ENCODE measurements at regions not wholly inside any gene's neighbourhood (a gene's known extent, or its start where the extent isn't known, plus 50 kb on each side); places are given as distances from the start of the nearest gene placed in this dataset.

DNA sequence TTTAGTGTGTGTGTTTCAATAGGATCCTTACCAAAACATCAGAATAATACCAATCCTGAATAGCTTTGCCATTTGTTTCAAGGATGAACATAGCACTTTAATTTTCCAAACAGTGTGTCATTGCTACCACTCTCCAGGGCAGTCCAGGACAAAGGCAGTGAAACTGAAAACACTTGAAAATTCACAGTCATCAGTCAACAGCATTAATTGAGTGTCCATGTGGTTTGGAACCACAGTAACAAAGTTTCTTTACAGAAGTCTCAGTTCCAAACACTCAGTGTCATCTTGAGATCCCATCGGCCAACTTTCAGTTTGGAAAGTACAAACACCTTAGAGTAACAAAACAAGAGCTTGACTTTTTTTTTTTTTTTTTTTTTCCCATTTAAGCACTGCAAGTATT is 228.4 kb upstream of the SOX5 start:
- Histone ChIP-seq H3K36me3 (no peaks in the 10 kb centered on the region), H3K4me1 (no peaks in the 10 kb centered on the region), H3K4me3 (no peak overlapping the region), H3K27me3 (no peaks in the 10 kb centered on the region), H3K27ac (no peak overlapping the region), H3K9me3 (no peaks in the 10 kb centered on the region)
- intact Hi-C loops (cut with DNase I; ENCODE audit: low total_unique reads) = no loop called here
- WGBS, 5 donors = 71 to 89% (median 82%) methylated on average over 1 of the region's 1 CpG
- TF ChIP-seq, protein P1, sequence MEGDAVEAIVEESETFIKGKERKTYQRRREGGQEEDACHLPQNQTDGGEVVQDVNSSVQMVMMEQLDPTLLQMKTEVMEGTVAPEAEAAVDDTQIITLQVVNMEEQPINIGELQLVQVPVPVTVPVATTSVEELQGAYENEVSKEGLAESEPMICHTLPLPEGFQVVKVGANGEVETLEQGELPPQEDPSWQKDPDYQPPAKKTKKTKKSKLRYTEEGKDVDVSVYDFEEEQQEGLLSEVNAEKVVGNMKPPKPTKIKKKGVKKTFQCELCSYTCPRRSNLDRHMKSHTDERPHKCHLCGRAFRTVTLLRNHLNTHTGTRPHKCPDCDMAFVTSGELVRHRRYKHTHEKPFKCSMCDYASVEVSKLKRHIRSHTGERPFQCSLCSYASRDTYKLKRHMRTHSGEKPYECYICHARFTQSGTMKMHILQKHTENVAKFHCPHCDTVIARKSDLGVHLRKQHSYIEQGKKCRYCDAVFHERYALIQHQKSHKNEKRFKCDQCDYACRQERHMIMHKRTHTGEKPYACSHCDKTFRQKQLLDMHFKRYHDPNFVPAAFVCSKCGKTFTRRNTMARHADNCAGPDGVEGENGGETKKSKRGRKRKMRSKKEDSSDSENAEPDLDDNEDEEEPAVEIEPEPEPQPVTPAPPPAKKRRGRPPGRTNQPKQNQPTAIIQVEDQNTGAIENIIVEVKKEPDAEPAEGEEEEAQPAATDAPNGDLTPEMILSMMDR (IDR thresholded peaks at IDR 0.05) = no peak
- TF ChIP-seq EP300 (IDR thresholded peaks at IDR 0.05) = no peak
- no peak for TF ChIP-seq POLR2AphosphoS5 (IDR thresholded peaks at IDR 0.05)
- TF ChIP-seq POLR2A (IDR thresholded peaks at IDR 0.05) = no peak
- no peak for DNase-seq

DNA sequence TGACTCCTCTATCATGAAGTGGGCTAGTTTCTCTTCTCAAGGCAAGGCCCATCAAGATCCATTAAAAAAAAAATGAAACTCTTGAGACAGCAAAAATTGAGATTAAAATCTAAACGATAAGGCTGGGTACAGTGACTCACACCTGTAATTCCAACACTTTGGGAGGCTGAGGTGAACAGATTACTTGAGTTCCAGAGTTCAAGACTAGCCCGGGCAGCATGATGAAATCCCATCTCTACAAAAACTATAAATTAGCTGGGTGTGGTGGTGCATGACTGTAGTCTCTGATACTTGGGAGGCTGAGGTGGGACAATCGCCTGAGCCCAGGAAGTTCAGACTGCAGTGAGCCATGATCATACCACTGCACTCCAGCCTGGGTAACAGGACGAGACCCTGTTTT is 226.5 kb upstream of the SOX5 start:
- intact Hi-C loops (cut with DNase I; ENCODE audit: low total_unique reads) = no loop called here
- H3K27ac ChIP-seq = no peak overlapping the region
- TF ChIP-seq EP300 (IDR thresholded peaks at IDR 0.05) (no peak), POLR2A (IDR thresholded peaks at IDR 0.05) (no peak), POLR2AphosphoS5 (IDR thresholded peaks at IDR 0.05) (no peak)
- TF ChIP-seq, protein P1 (IDR thresholded peaks at IDR 0.05) = no peak
- H3K27me3 ChIP-seq = no peaks in the 10 kb centered on the region
- H3K4me3 ChIP-seq = no peak overlapping the region
- H3K4me1 ChIP-seq = no peaks in the 10 kb centered on the region
- H3K36me3 ChIP-seq = no peaks in the 10 kb centered on the region
- 65 to 94% (median 81%) methylated on average over 4 of the region's 4 CpGs for WGBS, 5 donors
- H3K9me3 ChIP-seq = no peaks in the 10 kb centered on the region
- no peak for DNase-seq

DNA sequence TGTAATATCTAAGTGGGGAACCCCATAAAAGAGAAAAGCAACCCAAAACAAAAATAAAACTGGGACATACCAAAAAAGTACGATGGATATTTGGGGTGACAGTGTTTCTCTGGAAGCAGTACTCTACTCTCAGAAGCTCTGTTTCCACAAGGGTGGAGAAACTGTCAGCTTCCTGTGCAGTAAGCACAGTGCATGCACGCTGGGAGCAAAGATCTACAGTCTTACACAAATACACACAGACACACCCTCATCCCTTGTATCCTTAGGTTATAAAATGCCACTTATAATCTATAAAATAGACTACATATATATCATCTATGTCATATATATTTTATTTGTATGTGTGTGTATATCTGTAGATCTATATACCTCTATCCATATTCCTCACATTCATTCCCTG is 225.8 kb upstream of the SOX5 start:
- TF ChIP-seq POLR2AphosphoS5 (IDR thresholded peaks at IDR 0.05) (no peak), EP300 (IDR thresholded peaks at IDR 0.05) (no peak), POLR2A (IDR thresholded peaks at IDR 0.05) (no peak)
- TF ChIP-seq, protein P1 (IDR thresholded peaks at IDR 0.05) = no peak
- no peak for DNase-seq
- Histone ChIP-seq H3K27me3 (no peaks in the 10 kb centered on the region), H3K9me3 (no peaks in the 10 kb centered on the region), H3K27ac (no peak overlapping the region), H3K36me3 (no peaks in the 10 kb centered on the region), H3K4me3 (no peak overlapping the region), H3K4me1 (no peaks in the 10 kb centered on the region)
- intact Hi-C loops (cut with DNase I; ENCODE audit: low total_unique reads) = no loop called here
- WGBS, 5 donors = 63 to 79% (median 74%) methylated on average over 2 of the region's 2 CpGs

DNA sequence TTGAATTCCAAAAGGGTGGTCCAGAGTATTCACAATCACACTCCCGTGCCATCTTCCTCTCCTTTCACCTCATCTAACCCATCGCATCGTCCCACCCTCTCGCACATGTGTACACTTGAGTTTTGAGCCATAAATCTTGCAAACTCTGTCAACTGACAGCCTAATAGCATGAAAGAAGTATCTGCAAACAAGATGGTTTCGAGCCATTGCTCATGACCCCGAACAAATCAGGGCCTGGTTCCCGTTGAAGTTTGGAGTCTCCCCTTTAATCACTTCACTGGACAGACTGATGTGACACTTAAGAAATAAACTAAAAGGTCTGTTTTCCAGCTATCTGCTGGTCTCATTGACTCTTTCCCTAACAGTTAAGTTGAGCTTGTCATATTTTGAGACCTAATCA is 223.6 kb upstream of the SOX5 start:
- WGBS, 5 donors = 47 to 62% (median 60%) methylated on average over 7 of the region's 7 CpGs

More for the DNA sequence above, 223.6 kb upstream of the SOX5 start:
- intact Hi-C loops (cut with DNase I; ENCODE audit: low total_unique reads) = no loop called here
- TF ChIP-seq POLR2A (IDR thresholded peaks at IDR 0.05) (no peak), EP300 (IDR thresholded peaks at IDR 0.05) (no peak), POLR2AphosphoS5 (IDR thresholded peaks at IDR 0.05) (no peak)
- TF ChIP-seq, protein P1 (IDR thresholded peaks at IDR 0.05) = no peak
- Histone ChIP-seq H3K36me3 (no peaks in the 10 kb centered on the region), H3K27me3 (no peaks in the 10 kb centered on the region), H3K27ac (no peak overlapping the region), H3K9me3 (no peaks in the 10 kb centered on the region), H3K4me3 (no peak overlapping the region), H3K4me1 (no peaks in the 10 kb centered on the region)
- DNase-seq = no peak

Measured in stomach (tissue), 8 donors.